WTC11 (cell line): ENCODE measurements at regions not wholly inside any gene's neighbourhood (a gene's known extent, or its start where the extent isn't known, plus 50 kb on each side); places are given as distances from the start of the nearest gene placed in this dataset.

Experiments used
- CTCF ChIP-seq: fragments of 200-600 bp; IDR thresholded peaks from 2 replicates; pipeline ENCODE4 v1.8.0; 2022; ENCODE audit warnings: antibody characterized with exemption
- IRF2 ChIP-seq: sonication (generic); formaldehyde crosslinking; IDR thresholded peaks from 2 replicates; pipeline ENCODE4 v1.8.0; 2022; ENCODE audit warnings: low read depth, missing genetic modification reagents, borderline replicate concordance
- PREB ChIP-seq: sonication (generic); formaldehyde crosslinking; IDR thresholded peaks from 2 replicates; pipeline ENCODE4 v1.8.1; 2022; ENCODE audit warnings: mild to moderate bottlenecking, missing genetic modification reagents, moderate library complexity, borderline replicate concordance
- RELA ChIP-seq: sonication (generic); formaldehyde crosslinking; IDR thresholded peaks from 2 replicates; pipeline ENCODE4 v1.8.1; 2022; ENCODE audit warnings: missing genetic modification reagents, mild to moderate bottlenecking, borderline replicate concordance
- SMAD3 ChIP-seq: sonication (generic); formaldehyde crosslinking; IDR thresholded peaks from 2 replicates; pipeline ENCODE4 v1.8.0; 2022; ENCODE audit warnings: missing genetic modification reagents, mild to moderate bottlenecking, borderline replicate concordance
- STAT6 ChIP-seq: sonication (generic); formaldehyde crosslinking; conservative IDR thresholded peaks from 2 replicates; pipeline ENCODE4 v1.8.1; 2023; ENCODE audit warnings: mild to moderate bottlenecking, low read depth, missing genetic modification reagents, moderate library complexity
- USF1 ChIP-seq: sonication (generic); formaldehyde crosslinking; IDR thresholded peaks from 2 replicates; pipeline ENCODE4 v1.8.0; 2022; ENCODE audit warnings: mild to moderate bottlenecking, missing genetic modification reagents
- ZNF138 ChIP-seq: sonication (generic); formaldehyde crosslinking; conservative IDR thresholded peaks from 2 replicates; pipeline ENCODE4 v1.8.1; 2022; ENCODE audit warnings: mild to moderate bottlenecking, moderate library complexity, missing genetic modification reagents
- ZNF232 ChIP-seq: sonication (generic); formaldehyde crosslinking; IDR thresholded peaks from 2 replicates; pipeline ENCODE4 v1.8.0; 2022; ENCODE audit warnings: mild to moderate bottlenecking, missing genetic modification reagents
- ZNF671 ChIP-seq: fragments of 250-450 bp; sonication (Bioruptor Pico); IDR thresholded peaks from 2 replicates; pipeline ENCODE4 v1.8.0; 2021; ENCODE audit warnings: mild to moderate bottlenecking

- no peak for TF ChIP-seq IRF2 (CRISPR knock-in tag)
- TF ChIP-seq CTCF = no peak
- no peak for TF ChIP-seq PREB
- TF ChIP-seq USF1 (CRISPR knock-in tag) = no peak
- no peak for TF ChIP-seq ZNF671 (CRISPR knock-in tag)
- TF ChIP-seq STAT6 (CRISPR knock-in tag) = no peak
- TF ChIP-seq SMAD3 (CRISPR knock-in tag) = no peak
- no peak for TF ChIP-seq ZNF138 (CRISPR knock-in tag)
- TF ChIP-seq RELA (CRISPR knock-in tag) = no peak
- no peak for TF ChIP-seq ZNF232 (CRISPR knock-in tag)
These were observed 178.1 kb downstream of the TOX3 start for GRCh38 chr16:52368859-52369258.
